ENCODE measurements at regions not wholly inside any gene's neighbourhood (a gene's known extent, or its start where the extent isn't known, plus 50 kb on each side); places are given as distances from the start of the nearest gene placed in this dataset.

DNA sequence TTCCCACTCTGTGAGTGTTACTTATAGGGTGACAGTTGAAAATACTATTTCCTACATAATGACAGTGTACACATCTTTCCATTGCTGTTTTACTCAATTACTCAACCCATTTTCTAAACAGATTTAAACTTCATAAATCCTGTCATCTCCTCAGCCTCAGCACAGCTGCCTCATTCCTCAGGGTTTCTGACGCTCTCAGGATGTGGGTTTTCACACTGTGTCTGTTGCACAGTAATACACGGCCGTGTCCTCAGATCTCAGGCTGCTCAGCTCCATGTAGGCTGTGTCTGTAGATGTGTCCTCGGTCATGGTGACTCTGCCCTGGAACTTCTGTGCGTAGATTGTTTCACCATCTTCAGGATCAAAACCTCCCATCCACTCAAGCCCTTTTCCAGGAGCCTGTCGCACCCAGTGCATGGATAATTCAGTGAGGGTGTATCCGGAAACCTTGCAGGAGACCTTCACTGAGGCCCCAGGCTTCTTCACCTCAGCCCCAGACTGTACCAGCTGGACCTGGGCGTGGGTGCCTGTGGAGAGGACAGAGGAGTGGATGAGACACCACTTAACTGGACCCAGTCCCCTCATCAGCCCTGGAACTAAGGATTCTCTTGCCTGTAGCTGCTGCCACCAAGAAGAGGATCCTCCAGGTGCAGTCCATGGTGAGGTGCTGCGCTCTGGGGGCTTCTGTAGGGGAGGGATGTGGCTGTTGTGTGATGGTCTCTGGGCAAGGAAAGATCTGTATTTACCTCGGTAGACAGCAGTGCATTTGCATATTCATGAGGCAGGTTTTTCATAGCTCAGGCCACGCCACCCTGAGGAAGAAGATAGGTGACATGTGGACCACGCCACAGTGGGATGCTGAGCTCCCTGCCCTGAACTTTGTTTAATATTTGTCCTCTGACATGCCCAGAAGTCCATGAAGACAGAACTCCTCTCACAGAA lies 750.2 kb downstream of the TMEM121 start:
- ChIA-PET POLR2A (interaction anchor here (0.6 to 1.4 kb wide), 4 partner anchors 76 to 423 kb away, joined by 3 to 6 read pairs (median 4); no protein-coding TSS in a partner anchor), CTCF (interaction anchor here (1.2 to 1.4 kb wide), 2 partner anchors 9 to 32 kb away, joined by 3 read pairs; no protein-coding TSS in a partner anchor)
- Mint-ChIP-seq H3K4me1 (peaks cover 12% of the 10 kb centered on the region), H3K27ac (peak overlapping the region; percentile 8), H3K4me3 (peak overlapping the region; percentile 39), H3K9me3 (no peaks in the 10 kb centered on the region), H3K36me3 (ENCODE audit: low read depth) (no peaks in the 10 kb centered on the region), H3K27me3 (peaks cover 26% of the 10 kb centered on the region)
- DNase-seq (no peak), ATAC-seq (ENCODE audit: low read depth) (peak; percentile 21)
- TF ChIP-seq, protein P1, sequence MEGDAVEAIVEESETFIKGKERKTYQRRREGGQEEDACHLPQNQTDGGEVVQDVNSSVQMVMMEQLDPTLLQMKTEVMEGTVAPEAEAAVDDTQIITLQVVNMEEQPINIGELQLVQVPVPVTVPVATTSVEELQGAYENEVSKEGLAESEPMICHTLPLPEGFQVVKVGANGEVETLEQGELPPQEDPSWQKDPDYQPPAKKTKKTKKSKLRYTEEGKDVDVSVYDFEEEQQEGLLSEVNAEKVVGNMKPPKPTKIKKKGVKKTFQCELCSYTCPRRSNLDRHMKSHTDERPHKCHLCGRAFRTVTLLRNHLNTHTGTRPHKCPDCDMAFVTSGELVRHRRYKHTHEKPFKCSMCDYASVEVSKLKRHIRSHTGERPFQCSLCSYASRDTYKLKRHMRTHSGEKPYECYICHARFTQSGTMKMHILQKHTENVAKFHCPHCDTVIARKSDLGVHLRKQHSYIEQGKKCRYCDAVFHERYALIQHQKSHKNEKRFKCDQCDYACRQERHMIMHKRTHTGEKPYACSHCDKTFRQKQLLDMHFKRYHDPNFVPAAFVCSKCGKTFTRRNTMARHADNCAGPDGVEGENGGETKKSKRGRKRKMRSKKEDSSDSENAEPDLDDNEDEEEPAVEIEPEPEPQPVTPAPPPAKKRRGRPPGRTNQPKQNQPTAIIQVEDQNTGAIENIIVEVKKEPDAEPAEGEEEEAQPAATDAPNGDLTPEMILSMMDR (IDR thresholded peaks at IDR 0.05) = no peak
- intact Hi-C loops (cut with micrococcal nuclease) = no loop called here

DNA sequence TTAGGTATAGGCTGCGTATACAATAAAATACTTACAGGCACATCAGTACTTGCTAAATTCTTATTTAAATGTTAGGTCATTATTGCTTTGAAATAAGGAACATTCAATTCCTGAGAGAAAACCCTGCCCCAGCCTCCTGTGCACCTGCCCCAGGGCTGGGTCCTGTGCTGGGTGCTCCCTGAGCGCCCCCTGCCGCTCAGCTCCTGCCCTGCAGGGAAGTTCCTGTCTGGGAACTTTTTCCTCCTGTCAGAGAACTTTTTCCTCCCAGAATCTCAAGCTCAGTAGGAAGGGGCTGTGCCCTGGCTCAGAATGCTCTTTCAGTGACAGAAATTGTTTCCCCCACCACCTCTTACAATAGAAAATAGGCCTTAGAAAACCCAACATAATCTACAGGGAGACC lies 751.1 kb downstream of the TMEM121 start:
- H3K36me3 Mint-ChIP-seq (ENCODE audit: low read depth) = no peaks in the 10 kb centered on the region
- ChIA-PET CTCF (interaction anchor here (0.8 to 1.4 kb wide), 4 partner anchors 10 to 40 kb away, joined by 3 to 5 read pairs (median 3); no protein-coding TSS in a partner anchor), POLR2A (interaction anchor here (0.6 to 1.4 kb wide), 3 partner anchors 75 to 419 kb away, joined by 4 to 6 read pairs (median 4); no protein-coding TSS in a partner anchor)
- intact Hi-C loops (cut with micrococcal nuclease) = no loop called here
- H3K27me3 Mint-ChIP-seq = peaks cover 24% of the 10 kb centered on the region
- DNase-seq (no peak), ATAC-seq (ENCODE audit: low read depth) (peak; percentile 58)
- no peak overlapping the region for H3K27ac Mint-ChIP-seq
- no peaks in the 10 kb centered on the region for H3K9me3 Mint-ChIP-seq
- peaks cover 12% of the 10 kb centered on the region for H3K4me1 Mint-ChIP-seq
- TF ChIP-seq, protein P1 (IDR thresholded peaks at IDR 0.05) = no peak
- H3K4me3 Mint-ChIP-seq = peak overlapping the region; percentile 39

DNA sequence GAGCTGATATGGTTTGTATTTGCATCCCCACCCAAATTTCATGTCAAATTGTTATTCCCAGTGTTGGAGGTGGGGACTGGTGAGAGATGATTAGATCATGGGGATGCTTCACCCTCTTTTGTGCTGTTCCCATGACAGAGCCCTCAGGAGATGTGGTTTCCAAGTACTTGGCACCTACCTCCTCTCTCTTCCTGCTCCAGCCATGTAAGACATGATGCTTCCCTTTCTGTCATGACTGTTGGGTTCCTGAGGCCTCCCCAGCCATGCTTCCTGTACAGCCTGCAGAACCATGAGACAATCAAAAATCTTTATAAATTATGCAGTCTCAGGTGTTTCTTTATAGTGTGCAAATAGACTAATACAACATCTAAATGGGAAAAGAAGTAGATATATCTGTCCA lies 754.5 kb downstream of the TMEM121 start:
- ATAC-seq (ENCODE audit: low read depth) (no peak), DNase-seq (no peak)
- ChIA-PET POLR2A (no interaction called here), CTCF (no interaction called here)
- H3K27ac Mint-ChIP-seq = no peak overlapping the region
- H3K4me1 Mint-ChIP-seq = peaks cover 12% of the 10 kb centered on the region
- TF ChIP-seq, protein P1 (IDR thresholded peaks at IDR 0.05) = no peak
- intact Hi-C loops (cut with micrococcal nuclease) = no loop called here
- no peaks in the 10 kb centered on the region for H3K36me3 Mint-ChIP-seq (ENCODE audit: low read depth)
- H3K4me3 Mint-ChIP-seq = no peak overlapping the region
- no peaks in the 10 kb centered on the region for H3K9me3 Mint-ChIP-seq
- H3K27me3 Mint-ChIP-seq = peaks cover 16% of the 10 kb centered on the region

DNA sequence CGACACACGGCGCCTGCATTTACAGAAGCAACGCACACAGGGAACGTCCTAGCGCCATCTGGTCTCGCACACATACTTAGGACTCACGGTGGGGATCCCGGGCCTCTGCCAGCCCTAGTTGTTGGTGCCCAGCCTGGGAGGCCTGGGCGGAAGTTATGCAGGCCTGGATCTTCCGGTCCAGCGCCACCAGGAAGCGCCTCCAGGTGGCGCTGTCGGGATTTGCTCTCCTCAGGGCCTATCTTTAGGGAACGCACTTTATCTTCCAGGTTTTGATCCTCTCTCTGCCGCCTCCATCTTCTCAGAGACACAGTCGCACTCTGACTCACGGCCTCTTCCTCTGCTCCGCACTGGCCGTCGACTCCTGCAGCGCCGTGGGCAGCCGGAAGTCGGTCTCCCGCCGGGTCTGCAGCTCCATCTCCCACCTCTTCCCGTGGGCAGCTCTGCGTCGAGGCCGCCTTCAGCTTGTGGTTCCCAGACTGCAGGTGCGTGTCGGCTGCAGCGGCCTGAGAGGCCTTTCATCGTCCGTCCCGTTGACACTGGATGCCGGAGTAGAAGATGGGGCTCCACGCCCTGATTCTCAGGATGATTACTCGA lies 760.4 kb downstream of the TMEM121 start:
- H3K36me3 Mint-ChIP-seq (ENCODE audit: low read depth) = no peaks in the 10 kb centered on the region
- no peak overlapping the region for H3K4me3 Mint-ChIP-seq
- peaks cover 6% of the 10 kb centered on the region for H3K27me3 Mint-ChIP-seq
- DNase-seq = no peak
- no peak overlapping the region for H3K27ac Mint-ChIP-seq
- ChIA-PET CTCF (no interaction called here), POLR2A (no interaction called here)
- no peaks in the 10 kb centered on the region for H3K9me3 Mint-ChIP-seq
- TF ChIP-seq, protein P1 (IDR thresholded peaks at IDR 0.05) = no peak
- intact Hi-C loops (cut with micrococcal nuclease) = no loop called here
- ATAC-seq (ENCODE audit: low read depth) = no peak
- no peaks in the 10 kb centered on the region for H3K4me1 Mint-ChIP-seq

DNA sequence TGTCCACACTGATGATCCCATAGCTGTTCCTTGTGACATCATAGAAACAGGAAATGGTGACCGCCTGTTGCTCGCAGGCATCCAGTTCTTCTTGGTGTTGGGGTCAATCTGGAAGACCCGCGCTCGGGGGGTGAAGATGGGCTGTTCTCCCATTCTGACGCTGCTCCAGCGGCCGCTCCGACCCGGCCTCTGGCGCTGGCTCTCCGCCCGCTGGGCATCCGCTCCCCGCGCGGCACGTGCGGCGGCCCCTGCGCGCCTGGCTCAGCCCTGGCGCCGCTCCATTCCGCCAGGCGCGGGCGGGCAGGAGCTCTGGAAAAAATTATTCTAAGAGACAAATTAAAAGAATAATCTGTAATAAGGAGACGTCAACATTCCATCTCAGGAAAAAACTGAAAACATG lies 761.1 kb downstream of the TMEM121 start:
- H3K9me3 Mint-ChIP-seq = no peaks in the 10 kb centered on the region
- intact Hi-C loops (cut with micrococcal nuclease) = no loop called here
- ChIA-PET CTCF (no interaction called here), POLR2A (no interaction called here)
- TF ChIP-seq, protein P1 (IDR thresholded peaks at IDR 0.05) = no peak
- no peaks in the 10 kb centered on the region for H3K36me3 Mint-ChIP-seq (ENCODE audit: low read depth)
- H3K4me3 Mint-ChIP-seq = no peak overlapping the region
- ATAC-seq (ENCODE audit: low read depth) = no peak
- no peak for DNase-seq
- no peak overlapping the region for H3K27ac Mint-ChIP-seq
- peaks cover 6% of the 10 kb centered on the region for H3K27me3 Mint-ChIP-seq
- H3K4me1 Mint-ChIP-seq = no peaks in the 10 kb centered on the region
